ENCODE measurements at regions not wholly inside any gene's neighbourhood (a gene's known extent, or its start where the extent isn't known, plus 50 kb on each side); places are given as distances from the start of the nearest gene placed in this dataset.
"Not testable (repeated sequence)": the region's sequence is repeated elsewhere in the genome, so short reads cannot be mapped to it uniquely, and the experiment has no call there.

DNA sequence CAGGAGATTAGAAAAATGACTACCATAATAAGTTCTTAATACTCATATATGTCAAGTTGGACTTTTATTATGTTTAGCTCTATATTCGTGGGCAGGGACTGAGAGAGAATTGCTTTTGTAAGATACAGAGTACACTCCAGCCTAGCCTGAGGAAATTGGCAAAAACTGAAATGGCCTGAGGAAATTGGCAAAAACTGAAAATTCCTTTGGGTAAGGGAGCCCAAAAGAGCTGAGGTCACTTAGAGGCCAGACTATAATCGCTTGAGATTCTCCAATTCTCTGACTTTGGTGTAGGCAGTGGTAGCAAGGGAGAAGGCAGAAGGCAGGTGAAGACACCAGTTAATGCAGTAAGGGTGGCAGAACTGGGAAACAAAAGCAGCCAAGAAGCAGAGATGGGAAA, 124.5 kb upstream of the HCCS start:
- H3K9me2 ChIP-seq (replicated peaks; ENCODE audit: insufficient read depth, low read length): no peaks in the 10 kb centered on the region
- peaks cover 8% of the 10 kb centered on the region for H3K9me3 ChIP-seq (ENCODE audit: low read length)
- H2AFZ ChIP-seq (ENCODE audit: low read length): no peak overlapping the region
- no peaks in the 10 kb centered on the region for H4K20me1 ChIP-seq (ENCODE audit: insufficient read depth, low read depth, low read length)
- H3K27me3 ChIP-seq (ENCODE audit: low read length): no peaks in the 10 kb centered on the region
- no peaks in the 10 kb centered on the region for H3K36me3 ChIP-seq (ENCODE audit: insufficient read depth, low read length)
- no peaks in the 10 kb centered on the region for H3K4me1 ChIP-seq (ENCODE audit: low read length)
- no peak overlapping the region for H3K4me3 ChIP-seq (ENCODE audit: low read length)
- no peak overlapping the region for H3K4me2 ChIP-seq (ENCODE audit: low read depth, low read length, poor library complexity, severe bottlenecking)
- no peak overlapping the region for H3K9ac ChIP-seq (ENCODE audit: low read length)
- no peaks in the 10 kb centered on the region for H3K79me2 ChIP-seq (ENCODE audit: low read length)
- no peak overlapping the region for H3K27ac ChIP-seq (ENCODE audit: low read length)
- no peak for DNase-seq

DNA sequence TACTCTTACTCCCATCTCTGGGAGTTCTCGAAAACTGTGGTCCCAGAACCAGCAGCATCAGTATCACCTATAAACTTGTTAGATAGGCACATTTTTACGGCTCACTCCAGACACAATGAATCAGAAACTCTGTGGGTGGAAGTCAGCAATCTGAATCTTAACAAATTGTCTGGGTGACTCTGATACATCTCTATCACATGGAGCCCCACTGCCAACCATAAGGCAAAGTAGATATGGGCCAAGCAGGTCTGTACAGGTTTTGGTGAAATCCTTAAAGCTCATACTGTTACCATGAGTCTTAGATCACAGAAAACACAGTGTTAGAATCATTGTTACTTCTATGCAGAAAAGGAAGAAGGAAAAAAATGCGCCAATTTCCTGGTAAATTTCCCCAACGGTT, 122.5 kb upstream of the HCCS start:
- H3K79me2 ChIP-seq (ENCODE audit: low read length): no peaks in the 10 kb centered on the region
- H3K27me3 ChIP-seq (ENCODE audit: low read length): no peaks in the 10 kb centered on the region
- no peak overlapping the region for H2AFZ ChIP-seq (ENCODE audit: low read length)
- no peaks in the 10 kb centered on the region for H3K36me3 ChIP-seq (ENCODE audit: insufficient read depth, low read length)
- no peak overlapping the region for H3K27ac ChIP-seq (ENCODE audit: low read length)
- no peak for DNase-seq
- no peaks in the 10 kb centered on the region for H4K20me1 ChIP-seq (ENCODE audit: insufficient read depth, low read depth, low read length)
- H3K4me2 ChIP-seq (ENCODE audit: low read depth, low read length, poor library complexity, severe bottlenecking): no peak overlapping the region
- H3K9ac ChIP-seq (ENCODE audit: low read length): no peak overlapping the region
- H3K4me1 ChIP-seq (ENCODE audit: low read length): no peaks in the 10 kb centered on the region
- H3K9me3 ChIP-seq (ENCODE audit: low read length): peaks cover 15% of the 10 kb centered on the region
- no peaks in the 10 kb centered on the region for H3K9me2 ChIP-seq (replicated peaks; ENCODE audit: insufficient read depth, low read length)
- no peak overlapping the region for H3K4me3 ChIP-seq (ENCODE audit: low read length)

DNA sequence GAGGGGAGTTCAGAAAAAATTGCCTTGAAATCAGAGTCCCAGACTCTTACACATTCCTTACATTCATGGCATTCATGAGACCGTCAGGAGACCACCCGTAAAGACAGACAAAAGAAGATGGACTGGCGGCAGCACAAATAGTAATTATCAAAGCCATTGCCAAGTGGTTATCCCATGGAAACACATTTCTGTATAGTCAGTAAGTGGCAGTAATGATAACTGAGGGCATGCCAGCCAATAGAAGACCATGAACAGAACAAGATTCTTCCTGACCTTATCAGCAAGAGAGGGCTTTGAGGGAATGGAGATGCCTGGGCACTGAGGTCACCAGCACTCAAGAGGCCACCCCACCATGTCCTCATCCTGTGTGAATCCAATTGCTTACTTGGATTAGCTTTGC, 121.7 kb upstream of the HCCS start:
- no peak overlapping the region for H3K9ac ChIP-seq (ENCODE audit: low read length)
- DNase-seq: no peak
- no peaks in the 10 kb centered on the region for H3K9me2 ChIP-seq (replicated peaks; ENCODE audit: insufficient read depth, low read length)
- no peak overlapping the region for H3K27ac ChIP-seq (ENCODE audit: low read length)
- no peak overlapping the region for H3K4me3 ChIP-seq (ENCODE audit: low read length)
- no peaks in the 10 kb centered on the region for H4K20me1 ChIP-seq (ENCODE audit: insufficient read depth, low read depth, low read length)
- peaks cover 15% of the 10 kb centered on the region for H3K9me3 ChIP-seq (ENCODE audit: low read length)
- H2AFZ ChIP-seq (ENCODE audit: low read length): no peak overlapping the region
- H3K4me2 ChIP-seq (ENCODE audit: low read depth, low read length, poor library complexity, severe bottlenecking): no peak overlapping the region
- no peaks in the 10 kb centered on the region for H3K36me3 ChIP-seq (ENCODE audit: insufficient read depth, low read length)
- no peaks in the 10 kb centered on the region for H3K4me1 ChIP-seq (ENCODE audit: low read length)
- no peaks in the 10 kb centered on the region for H3K79me2 ChIP-seq (ENCODE audit: low read length)
- no peaks in the 10 kb centered on the region for H3K27me3 ChIP-seq (ENCODE audit: low read length)

DNA sequence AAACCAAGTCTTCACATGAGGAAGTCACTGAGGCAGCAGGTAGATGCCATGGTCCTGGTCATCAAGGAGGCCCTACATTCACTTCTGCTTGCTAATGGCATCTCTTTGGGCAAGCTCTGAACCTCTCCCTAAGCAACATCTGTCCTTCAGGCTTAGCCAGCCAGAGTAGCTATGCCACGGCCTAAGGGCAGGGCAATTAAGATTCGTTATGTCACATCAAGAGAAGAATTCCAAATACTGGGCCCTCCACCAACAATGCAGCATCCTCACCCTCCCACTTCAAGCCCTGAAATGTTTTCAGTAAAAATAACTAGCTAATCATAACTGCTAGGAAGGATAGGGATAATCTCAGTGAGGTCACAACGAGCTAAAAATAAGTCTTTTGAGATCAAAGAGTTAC, 120.7 kb upstream of the HCCS start:
- Histone ChIP-seq H4K20me1 (ENCODE audit: insufficient read depth, low read depth, low read length) (no peaks in the 10 kb centered on the region), H3K9ac (ENCODE audit: low read length) (no peak overlapping the region), H2AFZ (ENCODE audit: low read length) (no peak overlapping the region), H3K4me2 (ENCODE audit: low read depth, low read length, poor library complexity, severe bottlenecking) (no peak overlapping the region), H3K27ac (ENCODE audit: low read length) (no peak overlapping the region), H3K27me3 (ENCODE audit: low read length) (no peaks in the 10 kb centered on the region), H3K4me1 (ENCODE audit: low read length) (no peaks in the 10 kb centered on the region), H3K36me3 (ENCODE audit: insufficient read depth, low read length) (no peaks in the 10 kb centered on the region), H3K4me3 (ENCODE audit: low read length) (no peak overlapping the region), H3K79me2 (ENCODE audit: low read length) (no peaks in the 10 kb centered on the region), H3K9me2 (replicated peaks; ENCODE audit: insufficient read depth, low read length) (no peaks in the 10 kb centered on the region), H3K9me3 (ENCODE audit: low read length) (peaks cover 15% of the 10 kb centered on the region)
- DNase-seq: no peak

DNA sequence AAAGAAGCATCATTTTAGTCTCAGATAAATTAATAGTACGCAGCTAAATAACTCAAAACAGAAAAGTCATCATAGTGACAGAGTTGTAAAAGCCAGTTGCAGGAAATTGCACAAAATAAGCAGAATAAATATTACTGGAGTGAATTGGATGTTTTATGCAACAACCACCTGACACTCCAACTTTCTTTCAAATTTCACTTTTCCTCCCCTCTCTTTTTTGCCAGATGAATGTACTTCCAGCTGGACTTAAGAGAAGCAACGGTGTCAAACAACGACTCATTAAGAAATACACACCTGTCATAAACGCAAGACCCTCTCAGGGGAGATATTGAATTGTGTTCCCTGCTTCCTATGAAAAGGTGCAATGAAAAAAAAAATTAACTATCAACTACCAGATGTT, 120.2 kb upstream of the HCCS start:
- no peaks in the 10 kb centered on the region for H4K20me1 ChIP-seq (ENCODE audit: insufficient read depth, low read depth, low read length)
- no peaks in the 10 kb centered on the region for H3K36me3 ChIP-seq (ENCODE audit: insufficient read depth, low read length)
- no peak overlapping the region for H3K9ac ChIP-seq (ENCODE audit: low read length)

DNA sequence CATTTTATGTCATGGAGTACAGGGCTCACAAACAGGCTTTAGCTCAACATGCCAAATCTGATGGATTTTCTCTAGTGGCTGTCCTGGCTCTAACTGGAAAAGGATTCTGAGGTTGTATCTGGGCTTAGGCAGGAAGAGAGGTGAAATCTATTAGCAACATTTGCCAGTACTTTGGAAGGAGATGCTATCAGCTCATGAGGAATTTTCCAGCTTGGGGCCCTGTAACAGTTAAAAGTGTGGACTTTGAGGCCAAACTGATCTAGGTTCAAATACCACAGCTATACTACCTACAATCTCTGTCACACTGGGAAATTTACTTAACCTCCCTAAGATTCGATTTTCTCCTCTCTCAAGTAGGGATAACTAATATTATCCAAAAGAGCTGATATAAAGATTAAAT, 119.0 kb upstream of the HCCS start:
- Histone ChIP-seq H3K9me3 (ENCODE audit: low read length) (peaks cover 7% of the 10 kb centered on the region; the same call in 1 of the 2 replicates), H4K20me1 (ENCODE audit: insufficient read depth, low read depth, low read length) (no peaks in the 10 kb centered on the region), H2AFZ (ENCODE audit: low read length) (no peak overlapping the region), H3K9me2 (replicated peaks; ENCODE audit: insufficient read depth, low read length) (no peaks in the 10 kb centered on the region), H3K4me3 (ENCODE audit: low read length) (no peak overlapping the region), H3K27me3 (ENCODE audit: low read length) (no peaks in the 10 kb centered on the region), H3K27ac (ENCODE audit: low read length) (no peak overlapping the region), H3K4me2 (ENCODE audit: low read depth, low read length, poor library complexity, severe bottlenecking) (no peak overlapping the region), H3K9ac (ENCODE audit: low read length) (no peak overlapping the region), H3K4me1 (ENCODE audit: low read length) (no peaks in the 10 kb centered on the region), H3K79me2 (ENCODE audit: low read length) (no peaks in the 10 kb centered on the region), H3K36me3 (ENCODE audit: insufficient read depth, low read length) (no peaks in the 10 kb centered on the region)
- no peak for DNase-seq

More for the DNA sequence above, 120.2 kb upstream of the HCCS start:
- H3K9me3 ChIP-seq (ENCODE audit: low read length): peaks cover 15% of the 10 kb centered on the region
- no peaks in the 10 kb centered on the region for H3K4me1 ChIP-seq (ENCODE audit: low read length)
- H3K9me2 ChIP-seq (replicated peaks; ENCODE audit: insufficient read depth, low read length): no peaks in the 10 kb centered on the region
- no peaks in the 10 kb centered on the region for H3K27me3 ChIP-seq (ENCODE audit: low read length)
- no peaks in the 10 kb centered on the region for H3K79me2 ChIP-seq (ENCODE audit: low read length)
- no peak overlapping the region for H3K4me3 ChIP-seq (ENCODE audit: low read length)
- H3K27ac ChIP-seq (ENCODE audit: low read length): no peak overlapping the region
- no peak overlapping the region for H3K4me2 ChIP-seq (ENCODE audit: low read depth, low read length, poor library complexity, severe bottlenecking)
- DNase-seq: no peak
- H2AFZ ChIP-seq (ENCODE audit: low read length): no peak overlapping the region

DNA sequence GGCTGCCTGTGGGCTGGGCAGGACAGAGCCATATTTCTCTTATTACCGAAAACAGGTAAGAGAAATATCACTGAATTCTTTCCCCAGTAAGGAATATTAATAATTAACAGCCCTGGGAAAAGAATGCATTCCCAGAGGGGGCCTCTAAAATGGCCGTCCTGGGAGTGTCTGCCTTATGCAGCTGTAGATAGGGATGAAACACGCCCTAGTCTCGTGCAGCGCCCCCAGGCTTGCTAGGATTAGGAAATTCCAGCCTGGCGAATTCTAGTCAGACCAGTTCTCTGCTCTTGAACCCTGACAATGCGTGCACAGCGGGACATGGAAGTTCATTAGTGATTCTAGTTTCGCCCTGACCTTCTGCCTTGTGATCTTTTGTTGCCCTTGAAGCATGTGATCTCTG, 104.1 kb upstream of the HCCS start:
- H3K4me3 ChIP-seq (ENCODE audit: low read length); H3K9ac ChIP-seq (ENCODE audit: low read length); H3K9me3 ChIP-seq (ENCODE audit: low read length); DNase-seq; H3K36me3 ChIP-seq (ENCODE audit: insufficient read depth, low read length); H3K9me2 ChIP-seq (replicated peaks; ENCODE audit: insufficient read depth, low read length); H3K4me2 ChIP-seq (ENCODE audit: low read depth, low read length, poor library complexity, severe bottlenecking); H2AFZ ChIP-seq (ENCODE audit: low read length); H3K79me2 ChIP-seq (ENCODE audit: low read length); H3K27ac ChIP-seq (ENCODE audit: low read length); H3K4me1 ChIP-seq (ENCODE audit: low read length); H4K20me1 ChIP-seq (ENCODE audit: insufficient read depth, low read depth, low read length); H3K27me3 ChIP-seq (ENCODE audit: low read length): not testable (repeated sequence)

DNA sequence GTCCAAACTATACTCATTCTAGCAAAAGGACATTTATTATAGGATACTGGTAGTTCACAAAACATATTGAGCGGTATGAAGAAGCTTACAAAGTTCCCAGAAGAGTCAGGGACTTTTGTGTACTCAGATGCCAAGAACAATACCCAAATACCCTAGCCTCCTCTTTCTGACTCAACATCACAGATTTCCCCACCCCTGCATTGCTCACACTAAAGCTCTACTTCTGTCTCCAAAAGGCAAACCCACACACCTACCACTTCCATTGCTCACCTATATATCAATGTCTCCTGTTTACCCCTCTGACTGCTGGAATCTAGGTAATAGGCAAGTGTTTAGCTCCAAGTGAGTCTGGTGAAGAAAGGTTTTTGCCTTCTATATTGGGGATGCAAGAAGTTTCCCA, 100.7 kb upstream of the HCCS start:
- Histone ChIP-seq H2AFZ (ENCODE audit: low read length) (no peak overlapping the region), H3K4me1 (ENCODE audit: low read length) (no peaks in the 10 kb centered on the region), H3K9me2 (replicated peaks; ENCODE audit: insufficient read depth, low read length) (no peaks in the 10 kb centered on the region), H3K36me3 (ENCODE audit: insufficient read depth, low read length) (no peaks in the 10 kb centered on the region), H3K9ac (ENCODE audit: low read length) (no peak overlapping the region), H3K27ac (ENCODE audit: low read length) (no peak overlapping the region), H4K20me1 (ENCODE audit: insufficient read depth, low read depth, low read length) (no peaks in the 10 kb centered on the region), H3K9me3 (ENCODE audit: low read length) (peaks cover 2% of the 10 kb centered on the region; the same call in 1 of the 2 replicates), H3K4me2 (ENCODE audit: low read depth, low read length, poor library complexity, severe bottlenecking) (no peak overlapping the region), H3K27me3 (ENCODE audit: low read length) (no peaks in the 10 kb centered on the region), H3K79me2 (ENCODE audit: low read length) (no peaks in the 10 kb centered on the region), H3K4me3 (ENCODE audit: low read length) (no peak overlapping the region)
- no peak for DNase-seq

DNA sequence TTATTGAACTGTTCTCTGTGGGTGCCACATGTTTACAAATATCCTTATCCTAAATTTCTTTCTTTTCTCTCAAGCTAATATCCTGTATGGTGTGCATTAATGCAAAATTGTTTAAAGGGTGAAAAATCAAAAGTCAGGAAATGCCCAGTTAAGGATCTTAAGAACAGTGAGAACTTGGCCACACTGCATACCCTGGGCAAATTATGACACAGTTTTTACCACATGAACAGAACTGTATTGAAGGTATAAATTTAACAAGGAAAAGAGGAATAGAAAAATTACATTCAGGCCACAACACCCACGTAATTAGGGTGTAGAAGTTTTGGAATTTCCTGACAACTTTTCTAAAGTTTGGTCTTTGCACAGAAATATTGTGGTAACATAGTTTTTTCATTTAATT, 94.4 kb upstream of the HCCS start:
- H3K9ac ChIP-seq (ENCODE audit: low read length): no peak overlapping the region

More for the DNA sequence above, 94.4 kb upstream of the HCCS start:
- Histone ChIP-seq H3K27ac (ENCODE audit: low read length) (no peak overlapping the region), H3K36me3 (ENCODE audit: insufficient read depth, low read length) (no peaks in the 10 kb centered on the region), H4K20me1 (ENCODE audit: insufficient read depth, low read depth, low read length) (no peaks in the 10 kb centered on the region), H3K9me3 (ENCODE audit: low read length) (peaks cover 2% of the 10 kb centered on the region; the same call in 1 of the 2 replicates), H3K4me3 (ENCODE audit: low read length) (no peak overlapping the region), H3K79me2 (ENCODE audit: low read length) (no peaks in the 10 kb centered on the region), H3K27me3 (ENCODE audit: low read length) (no peaks in the 10 kb centered on the region), H3K9me2 (replicated peaks; ENCODE audit: insufficient read depth, low read length) (no peaks in the 10 kb centered on the region), H2AFZ (ENCODE audit: low read length) (no peak overlapping the region), H3K4me2 (ENCODE audit: low read depth, low read length, poor library complexity, severe bottlenecking) (no peak overlapping the region), H3K4me1 (ENCODE audit: low read length) (no peaks in the 10 kb centered on the region)
- DNase-seq: no peak

Data from Karpas-422 (cell line).